Osteoblast (primary cell): ENCODE measurements at regions not wholly inside any gene's neighbourhood (a gene's known extent, or its start where the extent isn't known, plus 50 kb on each side); places are given as distances from the start of the nearest gene placed in this dataset.

ENCODE experiments used
- DNase-seq: peaks from one replicate; pipeline ENCODE4 v3.0.0; 2011; ENCODE audit warnings: low spot score, mixed read lengths; ENCODE audit not compliant: insufficient read length; ENCODE audit errors: missing footprints
- H2AFZ ChIP-seq: 2 replicates; pipeline ENCODE4 v1.6.0; 2011; ENCODE audit warnings: mild to moderate bottlenecking, low read length
- H3K27ac ChIP-seq: 2 replicates; pipeline ENCODE4 v1.5.1; 2011; ENCODE audit warnings: mild to moderate bottlenecking, low read depth, low read length, moderate library complexity
- H3K27me3 ChIP-seq: 2 replicates; pipeline ENCODE4 v1.6.0; 2012; ENCODE audit warnings: mild to moderate bottlenecking, control low read depth, inconsistent platforms, low read length, moderate library complexity; ENCODE audit not compliant: insufficient read depth
- H3K36me3 ChIP-seq: 2 replicates; pipeline ENCODE4 v1.5.1; 2011; ENCODE audit warnings: mild to moderate bottlenecking, low read length, control low read depth, moderate library complexity; ENCODE audit not compliant: insufficient read depth
- H3K4me1 ChIP-seq: 2 replicates; pipeline ENCODE4 v1.5.1; 2011; ENCODE audit warnings: mild to moderate bottlenecking, low read length, control low read depth, moderate library complexity; ENCODE audit not compliant: insufficient read depth
- H3K4me2 ChIP-seq: 2 replicates; pipeline ENCODE4 v1.6.0; 2011; ENCODE audit warnings: mild to moderate bottlenecking, low read length; ENCODE audit not compliant: insufficient read depth
- H3K4me3 ChIP-seq: fragments of 200-600 bp; sonication (generic); 3 replicates; pipeline ENCODE4 v1.5.1; 2012; ENCODE audit warnings: mild to moderate bottlenecking, low read length, inconsistent platforms; ENCODE audit not compliant: insufficient read depth
- H3K79me2 ChIP-seq: 2 replicates; pipeline ENCODE4 v1.6.0; 2012; ENCODE audit warnings: mild to moderate bottlenecking, low read length, control low read depth, inconsistent platforms; ENCODE audit not compliant: insufficient read depth
- H3K9me3 ChIP-seq: 2 replicates; pipeline ENCODE4 v1.5.1; 2011; ENCODE audit warnings: low read depth, low read length, control low read depth
- H4K20me1 ChIP-seq: 2 replicates; pipeline ENCODE4 v1.6.0; 2012; ENCODE audit warnings: mild to moderate bottlenecking, low read length, control low read depth; ENCODE audit not compliant: insufficient read depth
- CTCF ChIP-seq: IDR thresholded peaks from 2 replicates; pipeline ENCODE4 v1.5.1; 2011; ENCODE audit warnings: mild to moderate bottlenecking, low read depth, low read length, moderate library complexity; ENCODE audit errors: extremely low read depth

GRCh38 chr6:119454714-119455113 is 105.2 kb upstream of the MAN1A1 start:
- no peak for DNase-seq
- H3K4me2 ChIP-seq, result no peak overlapping the region
- no peaks in the 10 kb centered on the region for H3K9me3 ChIP-seq

GRCh38 chr6:119453242-119454200 is 104.0 kb upstream of the MAN1A1 start:
- DNase-seq, result no peak
- Histone ChIP-seq H2AFZ (no peak overlapping the region), H3K4me2 (no peak overlapping the region)

More at GRCh38 chr6:119454714-119455113, 105.2 kb upstream of the MAN1A1 start:
- no peaks in the 10 kb centered on the region for H3K4me1 ChIP-seq
- H3K36me3 ChIP-seq, result no peaks in the 10 kb centered on the region
- no peak overlapping the region for H2AFZ ChIP-seq
- H3K27ac ChIP-seq, result no peak overlapping the region
- no peak for TF ChIP-seq CTCF
- no peaks in the 10 kb centered on the region for H3K27me3 ChIP-seq
- no peak overlapping the region for H3K4me3 ChIP-seq
- H3K79me2 ChIP-seq, result no peaks in the 10 kb centered on the region
- H4K20me1 ChIP-seq, result no peaks in the 10 kb centered on the region

GRCh38 chr6:119449331-119450156 is 100.0 kb upstream of the MAN1A1 start:
- no peak overlapping the region for H3K4me3 ChIP-seq
- no peak overlapping the region for H3K4me2 ChIP-seq
- H3K9me3 ChIP-seq, result no peaks in the 10 kb centered on the region
- no peak overlapping the region for H3K27ac ChIP-seq
- no peaks in the 10 kb centered on the region for H3K27me3 ChIP-seq
- H3K79me2 ChIP-seq, result no peaks in the 10 kb centered on the region
- no peaks in the 10 kb centered on the region for H4K20me1 ChIP-seq
- no peaks in the 10 kb centered on the region for H3K36me3 ChIP-seq
- TF ChIP-seq CTCF, result no peak
- no peak for DNase-seq
- H2AFZ ChIP-seq, result peak overlapping the region; percentile 42
- peaks cover 27% of the 10 kb centered on the region for H3K4me1 ChIP-seq

More at GRCh38 chr6:119453242-119454200, 104.0 kb upstream of the MAN1A1 start:
- Histone ChIP-seq H4K20me1 (no peaks in the 10 kb centered on the region), H3K27ac (no peak overlapping the region), H3K27me3 (no peaks in the 10 kb centered on the region), H3K79me2 (no peaks in the 10 kb centered on the region), H3K9me3 (no peaks in the 10 kb centered on the region), H3K4me3 (no peak overlapping the region), H3K4me1 (no peaks in the 10 kb centered on the region), H3K36me3 (no peaks in the 10 kb centered on the region)
- no peak for TF ChIP-seq CTCF
